ENCODE measurements at regions not wholly inside any gene's neighbourhood (a gene's known extent, or its start where the extent isn't known, plus 50 kb on each side); places are given as distances from the start of the nearest gene placed in this dataset.

DNA sequence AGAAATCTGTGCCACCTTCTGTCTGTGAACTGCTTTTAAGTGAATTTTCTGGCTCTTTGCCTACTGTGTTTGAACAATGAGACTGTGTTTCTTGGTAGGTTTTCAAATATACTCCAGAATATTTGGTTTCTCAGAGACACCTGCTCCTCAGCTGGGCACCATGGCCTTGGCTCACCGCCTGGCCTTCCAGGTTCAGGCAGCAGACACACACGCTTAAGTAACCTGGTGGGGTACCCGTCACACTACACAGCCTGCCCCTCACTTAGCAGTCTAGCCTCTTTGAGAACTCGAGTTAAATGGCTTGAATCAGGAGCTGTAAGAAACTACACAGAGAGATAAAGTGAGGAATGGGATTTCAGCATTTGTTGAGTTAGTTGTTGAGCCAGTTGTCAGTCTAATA, 530.5 kb downstream of the MTRR start:
- no peak for DNase-seq

DNA sequence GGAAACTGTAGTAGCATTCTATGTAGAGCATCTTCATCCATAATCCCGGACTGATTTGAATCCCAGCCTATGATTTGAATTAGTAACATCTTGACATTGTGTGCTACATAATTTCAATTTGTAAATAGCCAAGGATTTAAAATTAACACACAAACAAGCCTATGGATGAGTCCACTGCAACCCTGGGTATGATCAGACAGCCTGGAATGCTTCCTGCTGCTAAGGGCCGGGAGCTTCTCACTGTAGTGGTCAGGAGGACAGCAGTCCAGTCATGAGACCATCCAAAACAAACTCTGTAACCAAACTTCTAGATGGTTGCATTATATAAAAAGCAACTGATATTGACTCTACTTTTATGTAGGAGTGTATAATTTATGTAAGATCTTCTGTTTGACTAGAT, 539.3 kb downstream of the MTRR start:
- DNase-seq = no peak

DNA sequence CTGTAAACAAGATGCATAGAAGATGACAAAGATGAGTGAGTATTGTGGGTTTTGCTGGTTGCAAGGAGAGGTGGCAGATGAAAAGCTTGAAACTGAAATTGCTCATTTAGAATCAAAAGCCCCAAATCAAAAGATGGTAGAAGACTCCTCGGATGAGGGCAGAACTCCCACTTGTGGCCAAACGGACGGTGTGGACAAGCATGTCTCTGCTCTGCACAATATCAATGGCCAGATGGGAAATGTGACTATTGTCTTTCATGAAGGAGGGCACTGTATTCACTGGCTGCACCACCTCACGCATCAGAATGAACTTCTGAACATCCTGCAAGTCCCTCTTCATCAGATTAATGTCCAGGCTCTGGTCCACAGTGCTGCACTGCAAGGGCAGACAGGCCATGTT, 541.7 kb downstream of the MTRR start:
- DNase-seq = no peak

DNA sequence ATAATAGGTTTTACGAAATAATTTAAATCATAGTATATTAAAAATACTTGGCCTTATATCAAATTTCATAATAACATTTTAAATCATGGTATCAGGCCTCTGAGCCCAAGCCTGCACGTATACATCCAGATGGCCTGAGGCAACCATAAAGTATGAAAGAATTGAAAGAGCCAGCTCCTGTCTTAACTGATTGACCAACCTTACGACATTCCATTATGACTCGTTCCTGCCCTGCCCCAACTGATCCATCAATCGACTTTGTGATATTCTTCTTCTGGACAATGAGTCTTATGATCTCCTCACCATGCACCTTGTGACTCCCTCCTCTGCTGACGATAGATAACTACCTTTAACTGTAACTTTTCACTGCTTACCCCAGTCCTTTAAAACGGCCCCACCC, 545.0 kb downstream of the MTRR start:
- no peak for DNase-seq

DNA sequence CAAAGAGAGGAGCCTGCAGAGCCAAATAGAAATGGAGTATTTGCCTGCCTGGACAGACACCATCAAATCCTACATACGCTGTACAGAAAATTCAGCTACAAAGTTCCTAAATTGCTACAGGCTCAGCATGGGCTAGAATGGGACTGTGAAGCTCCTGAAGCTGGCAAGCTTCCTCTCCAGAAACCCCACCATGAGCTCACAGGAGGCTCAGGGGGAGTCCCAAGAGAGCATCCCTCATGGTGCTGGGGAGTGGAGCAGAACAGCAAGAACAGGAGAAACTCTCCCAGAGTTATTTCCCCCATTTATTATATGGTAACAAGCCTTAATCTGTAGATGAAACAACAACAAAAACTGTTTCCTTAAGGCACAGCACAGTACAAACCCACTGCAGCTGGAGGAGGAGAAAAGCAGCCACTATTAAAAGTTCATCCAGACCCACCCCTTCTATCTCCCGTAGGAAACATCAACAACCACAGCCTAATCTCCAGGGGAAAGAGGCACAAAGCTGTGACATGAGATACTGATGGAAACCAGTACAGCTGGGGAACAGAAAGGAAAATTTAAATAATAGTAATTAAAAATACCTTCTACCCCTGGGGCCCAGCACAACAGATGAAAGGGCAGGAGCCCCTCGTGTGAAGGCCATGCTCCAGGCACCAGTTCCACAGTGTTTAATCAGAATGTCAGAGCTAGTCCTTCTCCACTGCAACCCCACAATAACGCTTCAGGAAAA, 548.5 kb downstream of the MTRR start:
- no peak for DNase-seq

DNA sequence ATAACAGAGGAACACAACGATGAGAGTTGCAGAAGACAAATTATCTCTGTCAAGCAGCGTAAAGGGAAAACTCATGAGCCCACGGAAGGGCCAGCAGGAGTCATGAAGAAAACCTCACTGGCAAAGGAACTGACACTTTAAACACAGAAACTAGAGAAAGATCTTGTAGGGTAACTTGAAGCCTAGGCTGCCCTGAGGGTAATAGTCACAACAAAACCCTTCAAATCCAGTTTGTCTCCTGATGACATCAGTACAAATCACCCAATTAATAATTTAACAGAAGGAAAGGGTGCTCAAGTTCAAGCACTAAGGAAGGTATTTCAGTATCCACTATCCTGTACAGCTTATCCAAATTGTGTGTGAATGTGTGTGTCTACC, 549.1 kb downstream of the MTRR start:
- DNase-seq = no peak

DNA sequence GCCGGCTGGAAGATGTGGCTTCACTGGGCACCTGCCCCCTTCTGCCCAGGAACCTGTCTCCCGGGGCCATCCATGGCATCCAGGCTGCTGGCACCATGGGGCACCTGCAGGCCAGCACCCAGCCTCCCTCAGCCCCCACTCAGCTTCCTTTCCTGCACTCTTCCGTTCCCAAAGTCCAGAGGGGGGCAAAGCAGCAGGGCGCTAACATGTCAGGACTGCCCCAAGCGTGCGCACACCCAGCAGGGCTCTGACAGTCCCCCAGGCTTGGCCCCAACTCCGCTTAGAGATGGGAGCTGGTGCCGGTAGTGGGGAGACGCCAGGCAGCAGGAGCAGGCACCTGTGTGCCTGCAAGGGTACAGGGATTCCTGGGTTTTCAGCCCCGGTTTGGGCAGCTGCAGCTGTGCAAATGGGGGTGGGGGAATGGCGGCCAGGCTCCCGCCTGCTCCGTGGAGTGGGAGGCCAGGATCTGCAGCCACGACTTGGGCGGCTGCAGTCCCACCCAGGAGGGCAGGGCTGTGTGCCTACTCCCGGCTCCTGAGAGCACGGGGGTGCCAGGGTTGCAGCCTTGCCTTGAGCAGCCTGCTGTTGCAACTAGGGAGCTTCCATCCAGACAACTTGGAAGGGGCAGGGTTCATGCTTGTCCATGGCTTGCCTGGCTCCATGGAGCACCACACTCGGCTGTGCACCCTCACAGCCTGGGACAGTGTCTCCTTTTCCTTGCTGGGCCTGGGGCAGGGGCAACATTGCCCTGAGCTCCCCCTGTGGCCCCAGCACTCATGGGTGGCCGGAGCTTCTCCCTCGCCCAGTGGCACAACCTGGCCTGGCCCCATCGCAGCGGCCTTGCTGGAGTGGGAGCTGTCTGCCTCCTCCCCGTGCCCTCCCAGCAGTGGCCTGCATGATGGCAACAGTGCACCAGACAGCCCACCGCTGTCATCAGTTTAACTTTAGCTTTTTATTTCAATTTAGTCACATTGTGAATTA, 561.1 kb downstream of the MTRR start:
- no peak for DNase-seq

DNA sequence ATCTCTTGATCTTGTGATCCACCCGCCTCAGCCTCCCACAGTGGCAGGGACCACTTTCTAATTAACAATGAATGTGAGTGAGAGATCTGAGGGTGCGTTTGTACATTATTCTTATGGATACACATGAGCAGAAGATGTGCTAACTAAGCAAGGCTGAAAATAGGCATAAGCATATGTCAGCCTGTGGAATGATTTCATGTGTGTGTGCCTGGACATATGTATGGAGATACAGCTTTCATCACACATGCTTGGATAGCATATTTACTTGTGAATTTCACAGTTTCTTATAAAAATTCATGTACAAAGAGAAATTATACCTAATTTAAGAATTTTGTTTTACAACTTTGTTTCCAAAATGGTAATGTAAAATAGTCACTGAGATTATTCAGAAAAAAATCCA, 565.6 kb downstream of the MTRR start:
- DNase-seq = no peak

DNA sequence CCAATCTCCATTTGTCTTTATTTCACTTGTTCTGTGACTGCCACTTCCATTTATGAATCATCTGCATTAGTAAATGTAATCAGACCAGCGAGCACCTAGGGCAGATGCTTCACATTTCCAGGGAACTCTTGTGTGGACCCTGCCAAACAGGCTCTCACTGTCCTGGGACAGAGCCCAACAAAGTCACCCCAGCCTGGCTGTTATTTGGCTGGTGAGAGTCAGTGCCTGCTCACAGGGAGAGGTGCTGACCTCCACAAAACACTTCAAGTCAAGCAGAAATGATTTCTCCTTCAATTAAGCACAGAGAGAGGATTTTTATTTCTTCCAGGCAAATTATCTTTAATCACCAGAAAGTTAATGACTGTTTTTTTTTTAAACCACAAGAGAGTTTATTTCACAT, 568.0 kb downstream of the MTRR start:
- no peak for DNase-seq

DNA sequence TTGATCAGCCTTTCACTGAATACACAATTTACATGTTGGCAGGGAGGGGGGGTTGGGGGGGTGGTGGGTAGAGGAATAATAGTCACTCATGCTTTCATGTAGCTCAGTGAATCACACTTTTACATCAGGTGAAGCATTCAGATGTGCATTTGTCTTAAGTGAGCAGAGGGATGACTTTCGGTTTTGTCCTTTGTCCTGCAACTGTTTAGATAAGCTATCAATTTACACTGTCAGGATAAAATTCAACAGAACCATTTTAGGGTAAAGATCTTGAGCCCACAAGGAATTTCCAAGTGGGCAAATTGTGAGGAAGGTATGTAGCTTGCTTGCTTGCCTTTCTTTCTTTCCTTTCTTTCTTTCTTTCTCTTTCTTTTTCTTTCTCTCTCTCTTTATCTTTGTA, 576.2 kb downstream of the MTRR start:
- DNase-seq = no peak

DNA sequence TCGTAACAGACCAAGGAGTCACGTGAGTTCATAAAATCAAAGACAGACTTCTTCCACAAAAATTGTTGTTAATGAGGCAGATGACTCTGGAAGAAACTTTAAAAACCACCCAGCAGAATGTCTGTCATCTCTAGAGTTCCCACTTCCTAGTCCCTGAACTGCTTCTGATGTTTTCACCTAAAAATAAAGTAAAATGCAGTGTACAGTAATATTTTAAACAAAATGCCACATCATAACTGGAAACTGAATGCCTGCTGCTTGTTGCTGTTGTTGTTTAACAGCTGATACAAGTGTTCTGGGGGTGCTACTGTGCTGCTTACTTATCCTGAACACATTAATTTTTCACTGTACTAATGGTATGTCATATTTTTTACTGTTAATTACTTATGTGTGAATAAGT, 577.2 kb downstream of the MTRR start:
- no peak for DNase-seq

DNA sequence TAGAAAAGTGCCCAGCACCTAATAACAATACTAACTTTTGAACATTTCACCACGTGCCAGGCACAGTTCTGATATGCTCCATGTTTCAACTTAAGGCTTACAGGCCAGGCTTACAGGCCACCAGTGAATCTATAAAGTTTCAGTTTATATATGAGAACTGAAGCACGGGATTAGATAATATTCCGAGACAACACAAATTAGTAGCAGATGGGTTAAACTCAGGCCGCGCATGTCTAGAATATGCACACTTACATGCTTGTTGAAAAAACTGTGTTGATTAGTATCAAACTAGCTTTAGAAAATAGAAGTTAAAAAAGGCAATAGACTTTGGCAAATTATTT, 587.9 kb downstream of the MTRR start:
- no peak for DNase-seq

DNA sequence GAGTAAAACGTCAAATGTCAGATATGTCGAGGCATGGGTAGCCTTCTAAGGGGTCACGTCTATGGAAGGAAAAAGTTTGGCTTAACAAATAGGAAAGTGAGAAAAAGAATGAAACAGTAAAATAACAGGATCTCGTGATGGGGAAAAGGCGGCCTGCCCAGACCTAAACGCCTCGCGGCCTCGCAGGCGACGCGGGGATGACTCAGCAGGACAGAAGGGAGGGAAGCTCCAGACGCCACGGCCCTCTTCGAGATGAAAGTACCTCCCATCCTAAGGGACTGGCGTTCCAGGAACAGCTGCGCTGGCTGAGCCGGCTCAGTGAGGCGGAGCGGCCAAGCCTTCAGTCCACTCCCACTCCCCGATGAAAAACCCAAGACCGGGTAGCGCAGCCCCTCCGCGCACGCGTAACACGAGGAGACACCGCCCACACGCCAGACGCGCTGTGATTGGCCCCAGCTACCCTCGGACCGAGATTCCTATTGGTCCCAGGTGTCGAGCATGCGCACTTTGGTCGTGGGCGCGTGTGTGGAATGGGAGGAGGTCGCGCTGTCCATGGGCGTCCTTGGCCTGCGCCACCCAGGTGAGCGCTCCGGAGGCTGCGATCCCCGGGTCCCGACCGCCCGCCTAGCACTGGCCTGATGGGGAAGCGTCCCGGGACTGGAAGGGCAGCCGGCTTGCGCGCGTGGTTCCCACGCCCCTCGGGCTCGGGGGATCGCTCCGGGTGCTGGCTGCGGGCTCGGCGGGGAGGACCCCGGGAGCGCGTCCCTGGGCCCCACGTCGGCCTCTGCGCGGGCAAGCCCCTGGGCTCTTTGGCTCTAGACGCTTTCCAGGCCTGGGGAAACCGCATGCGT, 588.5 kb downstream of the MTRR start:
- DNase-seq = no peak

DNA sequence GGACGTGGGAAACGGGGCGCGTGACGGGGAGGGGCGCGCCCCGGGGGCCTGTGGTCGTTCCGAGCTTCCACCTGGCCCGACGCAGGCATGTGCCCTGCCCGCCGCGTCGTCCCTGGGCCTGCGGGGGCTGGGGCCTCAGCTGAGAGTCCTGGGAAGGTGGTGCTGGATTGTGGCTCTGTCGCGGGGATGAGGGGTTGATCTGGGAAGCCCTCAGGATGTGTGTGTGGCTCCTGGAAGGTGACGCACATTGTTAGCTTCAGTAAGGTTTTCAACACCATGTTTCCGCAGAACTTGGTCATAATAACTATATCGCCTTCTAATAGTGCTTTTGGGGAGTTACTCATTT, 589.1 kb downstream of the MTRR start:
- DNase-seq = no peak

DNA sequence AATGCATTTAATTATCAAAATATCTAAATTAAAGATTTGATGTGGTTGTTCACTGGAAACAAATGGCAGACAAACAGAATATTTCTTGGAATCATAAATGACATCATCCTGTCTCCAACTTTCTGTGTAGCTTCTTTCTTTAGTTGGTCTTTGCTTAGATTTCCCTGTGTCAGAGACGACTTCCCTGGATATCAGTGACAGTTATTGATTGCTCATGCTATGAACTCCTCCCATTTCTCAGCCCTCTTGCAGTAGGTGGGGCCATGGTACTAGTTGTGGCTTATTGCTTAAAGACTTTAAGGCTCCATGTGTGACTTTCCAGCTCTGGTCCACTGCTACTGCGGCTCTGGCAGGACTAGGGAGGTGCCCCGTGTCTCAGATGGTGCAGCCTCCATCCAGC, 592.6 kb downstream of the MTRR start:
- no peak for DNase-seq

DNA sequence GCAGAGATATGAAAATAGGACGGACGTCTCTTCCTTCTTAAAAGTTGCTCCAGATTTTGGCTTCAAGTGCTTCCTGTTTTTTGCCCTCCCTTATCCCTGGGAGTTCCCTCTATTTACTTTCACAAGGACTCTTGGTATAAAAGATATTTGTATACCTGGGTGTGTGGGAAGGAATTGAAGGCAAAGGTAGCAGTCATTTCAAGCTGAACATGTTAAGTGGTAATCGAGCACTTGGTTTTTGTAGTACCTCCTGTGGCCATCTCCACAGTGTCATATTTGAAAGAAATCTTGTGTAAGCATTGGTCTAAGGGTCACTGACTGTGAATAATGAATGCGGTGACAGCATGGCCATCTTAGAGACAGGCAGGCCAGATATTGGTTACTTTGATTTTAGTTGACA, 593.6 kb downstream of the MTRR start:
- no peak for DNase-seq

DNA sequence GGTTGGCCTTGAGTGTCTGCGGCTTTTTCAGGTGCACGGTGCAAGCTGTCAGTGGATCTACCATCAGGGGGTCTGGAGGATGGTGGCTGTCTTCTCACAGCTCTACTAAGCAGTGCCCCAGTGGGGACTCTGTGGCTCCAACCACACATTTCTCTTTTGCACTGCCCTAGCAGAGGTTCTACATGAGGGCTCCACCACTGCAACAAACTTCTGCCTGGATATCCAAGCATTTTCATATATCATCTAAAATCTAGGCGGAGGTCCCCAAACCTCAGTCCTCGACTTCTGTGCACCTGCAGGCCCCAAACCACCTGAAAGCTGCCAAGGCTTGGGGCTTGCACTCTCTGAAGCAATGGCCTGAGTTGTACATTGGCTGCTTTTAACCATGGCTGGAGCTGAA, 601.5 kb downstream of the MTRR start:
- no peak for DNase-seq

DNA sequence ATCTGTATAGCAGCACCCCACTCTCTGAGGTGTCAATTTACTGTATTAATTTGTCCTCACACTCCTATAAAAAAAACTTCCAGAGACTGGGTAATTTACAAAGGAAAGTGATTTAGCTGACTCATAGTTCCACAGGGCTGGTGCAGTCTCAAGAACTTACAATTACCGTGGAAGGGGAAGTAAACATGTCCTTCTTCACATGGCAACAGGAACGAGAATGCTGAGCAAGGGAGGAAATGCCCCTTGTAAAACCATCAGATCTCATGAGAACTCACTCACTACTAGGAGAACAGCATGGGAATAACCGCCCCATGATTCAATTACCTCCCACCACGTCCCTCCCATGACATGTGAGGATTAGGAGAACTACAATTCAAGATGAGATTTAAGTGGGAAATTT, 602.6 kb downstream of the MTRR start:
- no peak for DNase-seq

DNA sequence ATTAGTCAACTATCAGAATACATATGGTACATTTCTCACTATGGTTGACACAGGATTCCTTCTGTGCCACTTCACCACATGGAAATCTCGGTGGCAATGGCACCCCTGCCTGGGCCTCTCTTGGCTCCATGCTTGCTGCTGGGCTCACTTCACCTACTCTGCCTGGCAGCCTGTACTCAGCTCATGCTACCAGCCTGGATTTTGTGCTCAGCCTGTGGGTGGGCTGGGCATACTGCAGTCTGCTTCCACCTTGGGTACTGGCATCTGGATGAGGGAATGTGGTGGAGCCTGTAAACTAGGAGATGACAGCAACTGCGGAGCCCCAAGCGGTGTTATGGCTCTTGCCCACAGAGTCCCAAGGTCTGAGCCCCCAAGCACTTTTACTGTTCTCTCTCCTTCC, 604.1 kb downstream of the MTRR start:
- no peak for DNase-seq

DNA sequence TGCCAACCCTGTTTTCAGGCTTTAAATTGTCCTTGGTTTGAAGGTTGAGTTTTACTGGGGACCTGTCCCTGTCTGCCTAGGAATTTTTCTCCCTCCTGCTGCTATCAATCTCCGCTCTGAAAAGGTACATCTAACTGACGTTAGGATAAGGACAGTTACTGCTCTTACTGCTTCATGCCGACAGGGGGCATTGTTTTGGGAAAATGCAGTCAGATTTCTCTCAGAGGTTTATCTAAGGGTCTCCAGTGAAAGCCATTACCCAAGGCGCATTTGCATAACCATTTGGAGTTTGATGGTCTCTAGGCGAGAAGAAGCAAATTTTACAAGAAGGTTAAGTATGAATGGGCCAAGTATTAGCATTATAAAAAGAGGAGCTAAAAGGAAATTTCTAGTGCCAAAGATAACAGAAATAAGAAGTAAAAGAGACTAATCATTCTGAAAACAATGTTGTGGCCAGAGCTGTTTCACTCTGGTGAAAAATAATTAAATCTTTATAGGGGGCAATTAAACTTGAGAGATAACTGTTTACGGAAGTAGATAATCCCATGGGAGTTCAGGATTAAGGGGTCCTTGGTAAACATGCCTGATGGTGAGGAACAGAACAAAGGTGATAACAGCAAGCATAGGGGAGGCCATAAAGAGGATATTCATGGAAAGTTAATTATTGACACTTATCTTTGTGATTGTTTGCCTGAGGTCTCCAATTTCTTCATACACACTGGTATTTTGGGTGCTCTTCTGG, 605.0 kb downstream of the MTRR start:
- no peak for DNase-seq

DNA sequence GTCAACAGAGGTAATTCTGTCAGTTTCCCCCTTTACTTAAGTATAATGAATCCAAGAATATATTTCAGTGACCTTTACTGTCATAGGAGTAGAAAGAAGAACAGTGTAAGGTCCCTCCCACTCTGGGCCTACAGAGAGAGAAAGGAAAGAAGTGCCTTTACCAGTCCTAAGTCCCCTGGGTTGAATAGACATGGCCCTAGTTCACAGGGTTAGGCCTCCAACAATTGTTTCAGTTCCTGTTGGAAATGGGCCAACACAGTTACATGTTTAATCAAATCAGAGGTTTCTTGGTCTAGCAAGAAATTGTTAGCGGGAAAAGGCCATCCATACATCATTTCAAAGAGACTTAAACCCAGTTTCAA, 605.6 kb downstream of the MTRR start:
- no peak for DNase-seq

DNA sequence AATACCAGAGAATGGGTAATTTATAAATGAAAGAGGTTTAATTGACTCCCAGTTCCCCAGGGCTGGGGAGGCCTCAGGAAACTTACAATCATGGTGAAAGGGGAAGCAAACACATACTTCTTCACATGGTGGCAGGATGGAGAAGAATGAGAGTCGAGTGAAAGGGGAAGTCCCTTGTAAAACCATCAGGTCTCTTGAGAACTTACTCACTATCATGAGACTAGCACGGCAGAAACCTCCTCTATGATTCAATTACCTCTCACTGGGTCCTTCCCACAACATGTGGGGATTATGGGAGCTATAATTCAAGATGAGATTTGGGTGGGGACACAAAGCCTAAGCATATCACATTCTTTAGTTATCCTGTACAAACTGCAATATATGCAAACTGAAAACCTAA, 609.4 kb downstream of the MTRR start:
- DNase-seq = no peak

DNA sequence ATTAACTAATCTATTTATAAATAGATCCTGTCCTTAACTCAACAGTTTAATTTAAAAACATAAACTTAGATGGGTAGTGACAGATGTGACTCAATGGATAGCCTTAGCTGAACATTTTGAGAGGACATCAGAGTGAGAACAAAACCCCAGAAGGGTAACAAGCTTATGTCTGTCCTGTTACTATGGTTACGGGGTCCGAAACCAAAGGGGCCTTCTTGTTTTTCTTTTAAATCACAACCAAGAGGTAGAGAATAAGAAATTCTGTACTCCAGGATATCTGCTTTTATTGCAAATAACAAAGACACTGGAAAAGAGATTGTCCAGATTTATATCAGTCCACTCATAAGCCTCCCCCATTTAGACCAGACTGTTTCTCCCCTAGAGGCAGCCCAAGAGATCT, 612.1 kb downstream of the MTRR start:
- no peak for DNase-seq

All from SIG-M5 (cell line).